K562 (cell line): ENCODE measurements at regions not wholly inside any gene's neighbourhood (a gene's known extent, or its start where the extent isn't known, plus 50 kb on each side); places are given as distances from the start of the nearest gene placed in this dataset.

Source experiments
- FOXJ3 ChIP-seq: sonication (generic); formaldehyde crosslinking; IDR thresholded peaks from 2 replicates; pipeline ENCODE4 v1.4.0; 2020; ENCODE audit warnings: mild to moderate bottlenecking, missing genetic modification reagents
- HDAC2 ChIP-seq: fragments of 450-650 bp; IDR thresholded peaks from 2 replicates; pipeline ENCODE4 v1.6.1; 2016; ENCODE audit warnings: mild to moderate bottlenecking
- JUN ChIP-seq, 2 experiments: sonication (generic) in 1 of 2; formaldehyde crosslinking in 1 of 2; IDR thresholded peaks; 2 replicates each; pipeline versions ENCODE4 v1.6.1 to v1.8.0; 2012 to 2022; ENCODE audit warnings: borderline replicate concordance in 2 of 2, mild to moderate bottlenecking in 2 of 2, improper control_type of control experiment in 1 of 2, low read depth in 1 of 2, low read length in 1 of 2, missing genetic modification reagents in 1 of 2
- JUND ChIP-seq, 2 experiments: IDR thresholded peaks; 2 replicates in 1 of 2; 3 replicates in 1 of 2; pipeline ENCODE4 v1.6.1; 2011; ENCODE audit warnings: borderline replicate concordance in 2 of 2, low read depth in 2 of 2, low read length in 2 of 2, improper control_type of control experiment in 1 of 2, missing biosample characterization in 1 of 2, missing genetic modification characterization in 1 of 2, missing genetic modification reagents in 1 of 2
- ZNF224 ChIP-seq: sonication (generic); formaldehyde crosslinking; IDR thresholded peaks from 2 replicates; pipeline ENCODE4 v1.8.0; 2022; ENCODE audit warnings: mild to moderate bottlenecking, missing genetic modification reagents
- ZNF3 ChIP-seq: fragments of 250-450 bp; sonication (Bioruptor Pico); IDR thresholded peaks from 2 replicates; pipeline ENCODE4 v1.5.0; 2021; ENCODE audit warnings: mild to moderate bottlenecking, moderate library complexity
- TF ChIP-seq, protein P1 (sequence below), 2 experiments: fragments of 150-350 bp in 1 of 2; IDR thresholded peaks; 2 replicates each; pipeline ENCODE4 v1.6.1; 2012 to 2016; ENCODE audit warnings: low read depth in 2 of 2, low read length in 2 of 2, mild to moderate bottlenecking in 1 of 2, moderate library complexity in 1 of 2

DNA sequence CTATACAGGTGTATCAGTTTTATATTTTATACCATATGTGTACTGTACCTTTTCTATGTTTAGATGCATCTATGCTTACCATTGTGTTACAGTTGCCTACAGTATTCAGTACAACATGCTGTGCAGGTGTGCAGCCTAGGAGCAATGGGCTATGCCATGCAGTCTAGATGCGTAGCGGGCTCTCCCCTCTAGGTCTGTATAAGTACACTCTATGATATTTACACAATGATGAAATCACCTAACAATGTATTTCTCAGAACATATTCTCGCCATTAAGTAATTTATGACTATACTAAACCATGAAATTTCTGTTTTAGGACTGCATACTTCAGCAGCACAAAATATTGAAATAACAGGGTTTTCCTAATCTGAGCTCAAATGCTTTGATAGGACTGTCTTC, 179.6 kb downstream of the RFC3 start:
- no peak for TF ChIP-seq ZNF224
- no peak for TF ChIP-seq JUN (IDR thresholded peaks at IDR 0.05; ENCODE audit: borderline replicate concordance, low read depth, low read length)
- no peak for TF ChIP-seq JUN (CRISPR knock-in tag; IDR thresholded peaks at IDR 0.05; ENCODE audit: borderline replicate concordance)
- no peak for TF ChIP-seq FOXJ3 (CRISPR knock-in tag)
- TF ChIP-seq HDAC2: no peak
- TF ChIP-seq JUND (IDR thresholded peaks at IDR 0.05; ENCODE audit: borderline replicate concordance, low read depth, low read length): no peak
- TF ChIP-seq JUND (tag; IDR thresholded peaks at IDR 0.05; ENCODE audit: borderline replicate concordance, low read depth, low read length): no peak
- TF ChIP-seq, protein P1, sequence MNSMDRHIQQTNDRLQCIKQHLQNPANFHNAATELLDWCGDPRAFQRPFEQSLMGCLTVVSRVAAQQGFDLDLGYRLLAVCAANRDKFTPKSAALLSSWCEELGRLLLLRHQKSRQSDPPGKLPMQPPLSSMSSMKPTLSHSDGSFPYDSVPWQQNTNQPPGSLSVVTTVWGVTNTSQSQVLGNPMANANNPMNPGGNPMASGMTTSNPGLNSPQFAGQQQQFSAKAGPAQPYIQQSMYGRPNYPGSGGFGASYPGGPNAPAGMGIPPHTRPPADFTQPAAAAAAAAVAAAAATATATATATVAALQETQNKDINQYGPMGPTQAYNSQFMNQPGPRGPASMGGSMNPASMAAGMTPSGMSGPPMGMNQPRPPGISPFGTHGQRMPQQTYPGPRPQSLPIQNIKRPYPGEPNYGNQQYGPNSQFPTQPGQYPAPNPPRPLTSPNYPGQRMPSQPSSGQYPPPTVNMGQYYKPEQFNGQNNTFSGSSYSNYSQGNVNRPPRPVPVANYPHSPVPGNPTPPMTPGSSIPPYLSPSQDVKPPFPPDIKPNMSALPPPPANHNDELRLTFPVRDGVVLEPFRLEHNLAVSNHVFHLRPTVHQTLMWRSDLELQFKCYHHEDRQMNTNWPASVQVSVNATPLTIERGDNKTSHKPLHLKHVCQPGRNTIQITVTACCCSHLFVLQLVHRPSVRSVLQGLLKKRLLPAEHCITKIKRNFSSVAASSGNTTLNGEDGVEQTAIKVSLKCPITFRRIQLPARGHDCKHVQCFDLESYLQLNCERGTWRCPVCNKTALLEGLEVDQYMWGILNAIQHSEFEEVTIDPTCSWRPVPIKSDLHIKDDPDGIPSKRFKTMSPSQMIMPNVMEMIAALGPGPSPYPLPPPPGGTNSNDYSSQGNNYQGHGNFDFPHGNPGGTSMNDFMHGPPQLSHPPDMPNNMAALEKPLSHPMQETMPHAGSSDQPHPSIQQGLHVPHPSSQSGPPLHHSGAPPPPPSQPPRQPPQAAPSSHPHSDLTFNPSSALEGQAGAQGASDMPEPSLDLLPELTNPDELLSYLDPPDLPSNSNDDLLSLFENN (IDR thresholded peaks at IDR 0.05; ENCODE audit: low read depth in 2 of 2, low read length in 2 of 2): no peak
- TF ChIP-seq ZNF3 (CRISPR knock-in tag): no peak
